Left ventricle myocardium superior (tissue), 1 donor: ENCODE measurements at regions not wholly inside any gene's neighbourhood (a gene's known extent, or its start where the extent isn't known, plus 50 kb on each side); places are given as distances from the start of the nearest gene placed in this dataset.
"Not testable (repeated sequence)": the region's sequence is repeated elsewhere in the genome, so short reads cannot be mapped to it uniquely, and the experiment has no call there.

ENCODE experiments used
- ATAC-seq: fragments of 200-7000 bp; cut with Tn5 transposase; one replicate; pipeline ENCODE4 v1.9.1; 2020; ENCODE audit warnings: mild to moderate bottlenecking, moderate library complexity
- DNase-seq: peaks from one replicate; pipeline ENCODE4 v3.0.0-alpha.2; 2020
- intact Hi-C: fragments of 100-400 bp; cut with micrococcal nuclease; formaldehyde crosslinking; loops from one replicate; pipeline ENCODE4 v1.11.0; 2022
- donor health status: DM: no; HTN: yes; CAD: no; lungs with severe emphysema.

GRCh38 chr19:34620134-34620533, 56.8 kb downstream of the SCGB2B2 start:
- ATAC-seq, DNase-seq, intact Hi-C loops: not testable (repeated sequence)

DNA sequence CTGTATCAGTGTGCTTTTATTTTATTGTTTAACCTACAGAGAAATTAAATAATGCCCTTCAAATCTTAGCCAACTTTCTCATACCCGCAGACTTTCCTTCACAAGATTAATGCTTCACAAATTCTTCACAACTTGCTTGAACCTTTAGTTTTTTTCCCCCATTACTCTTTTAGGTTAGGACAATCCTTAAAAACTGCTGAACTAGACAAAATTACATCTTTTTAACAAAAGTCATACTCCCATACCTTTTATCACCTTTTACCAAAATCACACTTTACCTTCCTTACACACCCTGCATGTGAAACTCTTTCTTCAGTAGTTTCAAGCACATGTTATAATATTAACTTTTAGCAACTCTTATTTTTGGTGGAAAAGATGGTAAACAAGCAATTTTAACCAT, 58.5 kb downstream of the SCGB2B2 start:
- intact Hi-C loops, result no loop called here
- DNase-seq (no peak), ATAC-seq (no peak)

DNA sequence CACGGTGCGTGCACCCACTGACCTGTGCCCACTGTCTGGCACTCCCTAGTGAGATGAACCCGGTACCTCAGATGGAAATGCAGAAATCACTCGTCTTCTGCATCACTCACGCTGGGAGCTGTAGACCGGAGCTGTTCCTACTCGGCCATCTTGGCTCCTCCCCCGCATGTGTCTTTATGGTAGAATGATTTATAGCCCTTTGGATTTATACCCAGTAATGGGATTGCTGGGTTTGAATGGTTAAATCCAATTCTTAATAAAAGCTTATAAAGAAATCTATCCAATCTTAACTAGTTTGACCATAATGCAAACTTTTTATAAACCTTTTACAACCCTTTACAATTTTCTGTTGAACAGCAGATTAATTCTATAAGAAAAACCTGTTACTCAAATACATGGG, 59.0 kb downstream of the SCGB2B2 start:
- DNase-seq, ATAC-seq, intact Hi-C loops: not testable (repeated sequence)

- ATAC-seq (no peak), DNase-seq (no peak)
- intact Hi-C loops, result no loop called here
These were observed 74.0 kb downstream of the SCGB2B2 start for GRCh38 chr19:34603003-34603402.

- DNase-seq (no peak), ATAC-seq (peak; percentile 34)
- intact Hi-C loops, result no loop called here
These were observed 75.9 kb downstream of the SCGB2B2 start for GRCh38 chr19:34601071-34601470.

GRCh38 chr19:34600366-34600765, 76.6 kb downstream of the SCGB2B2 start:
- ATAC-seq (no peak), DNase-seq (no peak)
- intact Hi-C loops, result no loop called here

GRCh38 chr19:34598217-34599155, 78.5 kb downstream of the SCGB2B2 start:
- DNase-seq, result peak; percentile 61
- intact Hi-C loops, result no loop called here
- peak; percentile 55 for ATAC-seq

- ATAC-seq (no peak), DNase-seq (no peak)
- intact Hi-C loops, result no loop called here
These were observed 79.4 kb downstream of the SCGB2B2 start for GRCh38 chr19:34597596-34597995.

GRCh38 chr19:34596989-34597388, 80.0 kb downstream of the SCGB2B2 start:
- intact Hi-C loops, result no loop called here
- DNase-seq, result no peak
- no peak for ATAC-seq

DNA sequence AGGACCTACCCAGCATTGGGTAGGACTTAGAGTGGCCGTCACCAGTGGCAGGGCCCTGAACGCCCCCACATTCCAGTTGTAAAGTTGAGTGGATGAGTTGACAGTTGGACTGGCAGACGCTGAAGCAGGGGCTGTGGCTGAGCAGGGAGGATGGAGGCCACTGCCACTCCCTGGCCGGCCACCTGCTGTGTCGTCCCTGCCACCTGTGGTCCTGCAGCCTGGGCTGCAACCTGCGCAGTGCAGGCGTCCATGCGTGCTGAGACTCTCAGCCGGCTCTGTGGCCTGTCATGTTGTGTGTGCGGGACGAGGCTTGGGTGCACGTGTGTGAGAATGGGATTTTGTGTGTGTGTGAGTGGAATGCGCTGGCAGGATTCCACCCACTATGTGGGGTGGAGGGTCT, 80.8 kb downstream of the SCGB2B2 start:
- DNase-seq (no peak), ATAC-seq (no peak)
- intact Hi-C loops, result no loop called here

DNA sequence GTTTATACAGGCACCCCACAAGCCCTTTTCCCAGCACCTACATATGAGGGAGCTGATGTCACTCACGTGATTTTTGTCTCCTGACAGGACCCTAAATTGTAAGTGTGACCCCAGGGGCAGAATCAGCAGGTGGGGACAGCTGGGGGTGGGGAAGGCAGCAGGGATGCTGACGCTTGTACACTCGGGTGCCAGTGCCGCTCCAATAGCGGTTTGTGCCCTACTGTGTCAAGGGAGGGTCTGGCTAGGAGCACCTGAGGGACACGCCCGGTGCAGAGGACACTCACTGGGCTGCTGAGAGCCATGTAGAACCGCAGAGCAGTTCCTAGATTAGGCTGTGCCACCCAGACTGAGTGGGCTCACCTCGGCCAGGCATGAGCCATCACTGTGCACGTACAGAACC, 81.3 kb downstream of the SCGB2B2 start:
- intact Hi-C loops, result no loop called here
- DNase-seq, result no peak
- ATAC-seq, result no peak

DNA sequence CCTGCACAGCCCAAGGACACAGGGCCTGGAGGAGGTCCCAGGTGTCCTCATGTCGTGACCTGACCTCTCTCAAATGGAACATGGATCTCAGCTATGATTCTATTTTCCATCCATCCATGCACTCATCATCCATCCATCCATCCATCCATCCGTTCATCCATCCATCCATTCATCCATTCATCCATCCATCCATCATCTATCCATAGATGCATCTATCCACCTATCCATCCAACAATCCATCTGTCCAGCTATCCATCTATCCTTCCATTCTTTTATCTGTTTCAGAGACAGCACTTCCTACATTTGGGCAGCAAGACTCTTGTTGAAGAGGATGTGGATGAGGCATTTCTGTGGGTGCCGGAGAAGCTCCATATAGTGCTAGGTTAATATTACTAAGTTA, 86.7 kb downstream of the SCGB2B2 start:
- ATAC-seq, result no peak
- intact Hi-C loops, result no loop called here
- DNase-seq, result no peak

GRCh38 chr19:34589730-34590129, 87.2 kb downstream of the SCGB2B2 start:
- ATAC-seq, result no peak
- no peak for DNase-seq
- intact Hi-C loops, result no loop called here

DNA sequence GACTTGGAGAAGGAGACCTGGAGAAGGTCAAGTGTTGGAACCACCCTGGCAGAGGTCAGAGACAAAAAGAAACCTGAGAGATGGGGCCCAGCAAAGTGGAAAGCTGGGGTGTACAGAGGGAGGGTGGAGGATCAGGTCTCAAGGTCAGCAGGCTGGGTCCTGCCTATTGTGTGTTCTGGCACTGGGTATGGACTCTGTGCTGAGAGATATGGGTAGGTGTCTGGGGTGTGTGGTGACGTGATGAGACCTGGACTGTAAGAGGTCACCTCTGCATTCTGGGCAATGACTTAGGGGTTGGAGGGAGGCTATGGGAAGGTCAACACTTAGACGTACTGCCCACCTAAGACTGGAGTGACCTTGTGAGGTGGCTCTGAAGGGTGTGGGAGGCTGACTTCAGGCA, 88.1 kb downstream of the SCGB2B2 start:
- intact Hi-C loops, result no loop called here
- DNase-seq (no peak), ATAC-seq (no peak)

GRCh38 chr19:34588249-34588648, 88.7 kb downstream of the SCGB2B2 start:
- intact Hi-C loops, result no loop called here
- no peak for DNase-seq
- ATAC-seq, result no peak

GRCh38 chr19:34580408-34580807, 96.6 kb downstream of the SCGB2B2 start:
- DNase-seq, result no peak
- ATAC-seq, result no peak
- intact Hi-C loops, result no loop called here

DNA sequence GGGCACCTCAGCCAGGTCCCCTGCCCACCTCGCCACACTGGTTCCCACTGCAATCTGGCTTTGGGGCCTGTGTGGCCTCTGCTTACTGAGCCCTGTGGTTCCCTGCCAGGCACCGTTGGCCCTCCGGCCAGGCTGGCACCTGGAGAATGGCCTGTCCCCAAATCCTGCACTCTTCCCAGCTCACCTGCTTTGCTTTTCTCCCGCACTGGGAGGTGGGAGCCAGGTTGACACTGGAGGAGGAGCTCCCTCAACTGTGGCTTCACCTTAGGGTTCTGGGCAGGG, 97.0 kb downstream of the SCGB2B2 start:
- intact Hi-C loops, result no loop called here
- ATAC-seq, result no peak
- DNase-seq, result no peak

DNA sequence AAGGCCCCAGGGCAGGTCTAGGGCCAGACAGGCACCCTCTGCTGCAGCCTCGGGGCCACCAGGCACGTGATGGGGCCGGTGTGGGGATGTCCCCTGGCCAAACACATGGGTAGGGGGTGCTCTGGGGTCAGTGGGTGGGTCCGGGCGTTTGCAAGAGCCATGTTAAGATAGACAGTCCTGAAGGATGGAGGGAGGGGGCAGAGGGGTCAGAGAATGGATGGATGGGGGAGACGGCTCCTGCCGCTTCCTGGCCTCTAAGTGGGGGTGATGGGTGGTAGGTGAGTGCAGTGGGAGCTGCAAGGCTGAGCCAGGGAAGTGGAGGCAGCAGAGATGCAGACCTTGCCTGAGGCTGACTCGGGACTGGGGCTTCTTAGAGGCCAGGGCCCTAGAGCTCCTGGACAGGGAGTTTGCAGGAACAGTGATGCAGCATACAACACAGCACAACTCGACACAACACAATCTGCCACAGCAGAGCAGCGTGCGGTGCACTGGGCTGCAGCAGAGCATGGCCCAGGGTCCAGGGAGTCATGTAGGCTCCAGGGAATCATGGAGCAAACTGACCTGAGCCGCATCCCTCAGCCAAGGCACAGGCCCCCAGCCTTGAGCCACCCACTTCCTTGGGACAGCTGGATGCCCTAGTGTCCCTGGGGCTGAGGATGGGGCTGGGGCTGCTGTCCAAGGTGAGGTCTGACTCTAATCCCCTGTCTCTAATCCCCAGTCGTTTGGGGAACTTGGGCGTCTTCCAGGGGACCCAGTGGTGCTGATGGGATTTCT, 97.5 kb downstream of the SCGB2B2 start:
- DNase-seq (no peak), ATAC-seq (no peak)
- intact Hi-C loops, result no loop called here

- DNase-seq, result no peak
- intact Hi-C loops, result no loop called here
- no peak for ATAC-seq
These were observed 97.2 kb downstream of the WTIP start for GRCh38 chr19:34578751-34579150.

GRCh38 chr19:34578173-34578572, 96.6 kb downstream of the WTIP start:
- intact Hi-C loops, result no loop called here
- DNase-seq (no peak), ATAC-seq (no peak)
